ENCODE measurements at regions not wholly inside any gene's neighbourhood (a gene's known extent, or its start where the extent isn't known, plus 50 kb on each side); places are given as distances from the start of the nearest gene placed in this dataset.

- no peak overlapping the region for H3K27ac ChIP-seq
- TF ChIP-seq, protein P1, sequence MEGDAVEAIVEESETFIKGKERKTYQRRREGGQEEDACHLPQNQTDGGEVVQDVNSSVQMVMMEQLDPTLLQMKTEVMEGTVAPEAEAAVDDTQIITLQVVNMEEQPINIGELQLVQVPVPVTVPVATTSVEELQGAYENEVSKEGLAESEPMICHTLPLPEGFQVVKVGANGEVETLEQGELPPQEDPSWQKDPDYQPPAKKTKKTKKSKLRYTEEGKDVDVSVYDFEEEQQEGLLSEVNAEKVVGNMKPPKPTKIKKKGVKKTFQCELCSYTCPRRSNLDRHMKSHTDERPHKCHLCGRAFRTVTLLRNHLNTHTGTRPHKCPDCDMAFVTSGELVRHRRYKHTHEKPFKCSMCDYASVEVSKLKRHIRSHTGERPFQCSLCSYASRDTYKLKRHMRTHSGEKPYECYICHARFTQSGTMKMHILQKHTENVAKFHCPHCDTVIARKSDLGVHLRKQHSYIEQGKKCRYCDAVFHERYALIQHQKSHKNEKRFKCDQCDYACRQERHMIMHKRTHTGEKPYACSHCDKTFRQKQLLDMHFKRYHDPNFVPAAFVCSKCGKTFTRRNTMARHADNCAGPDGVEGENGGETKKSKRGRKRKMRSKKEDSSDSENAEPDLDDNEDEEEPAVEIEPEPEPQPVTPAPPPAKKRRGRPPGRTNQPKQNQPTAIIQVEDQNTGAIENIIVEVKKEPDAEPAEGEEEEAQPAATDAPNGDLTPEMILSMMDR (conservative IDR thresholded peaks at IDR 0.05), result no peak
Measured at GRCh38 chrX:43087830-43088229, 309.9 kb upstream of the PPP1R2C start.

DNA sequence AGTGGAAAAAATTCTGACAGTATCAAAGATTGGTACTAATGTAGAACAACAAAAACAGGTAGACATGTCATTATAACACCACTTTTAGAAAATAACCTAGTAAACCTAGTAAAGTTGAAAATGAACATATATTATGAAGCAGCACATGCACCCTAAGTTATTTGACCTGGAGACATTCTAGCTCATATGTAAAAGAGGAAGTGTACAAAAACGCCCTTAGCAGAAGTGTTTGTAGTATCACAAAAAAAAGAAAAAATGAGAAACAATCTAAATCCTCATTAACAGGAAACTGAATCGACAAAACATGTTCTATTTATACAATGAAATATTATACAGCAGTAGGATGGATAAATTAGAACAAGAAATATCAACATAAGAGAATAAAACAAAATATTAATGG, 318.9 kb upstream of the PPP1R2C start:
- no peak overlapping the region for H3K27ac ChIP-seq
- TF ChIP-seq, protein P1 (conservative IDR thresholded peaks at IDR 0.05), result no peak

DNA sequence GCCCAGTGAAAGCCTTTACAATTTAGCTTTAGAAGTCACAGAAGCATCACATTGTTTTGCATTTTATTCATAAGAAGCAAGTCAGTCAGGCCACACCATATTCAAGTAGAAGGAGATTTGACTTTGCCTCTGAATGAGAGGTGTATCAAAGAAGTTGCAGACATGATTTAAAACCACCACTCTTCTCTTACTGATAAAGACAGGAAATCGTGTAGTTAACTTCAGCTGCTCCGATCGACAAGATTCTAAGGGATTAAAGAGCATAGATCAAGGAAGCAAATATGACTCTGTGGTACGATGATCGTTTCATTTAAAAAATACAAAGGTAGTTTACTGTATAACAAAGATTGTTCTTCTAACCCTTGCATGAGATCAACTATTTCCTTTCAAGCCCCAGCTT, 328.0 kb upstream of the PPP1R2C start:
- H3K27ac ChIP-seq, result no peak overlapping the region

DNA sequence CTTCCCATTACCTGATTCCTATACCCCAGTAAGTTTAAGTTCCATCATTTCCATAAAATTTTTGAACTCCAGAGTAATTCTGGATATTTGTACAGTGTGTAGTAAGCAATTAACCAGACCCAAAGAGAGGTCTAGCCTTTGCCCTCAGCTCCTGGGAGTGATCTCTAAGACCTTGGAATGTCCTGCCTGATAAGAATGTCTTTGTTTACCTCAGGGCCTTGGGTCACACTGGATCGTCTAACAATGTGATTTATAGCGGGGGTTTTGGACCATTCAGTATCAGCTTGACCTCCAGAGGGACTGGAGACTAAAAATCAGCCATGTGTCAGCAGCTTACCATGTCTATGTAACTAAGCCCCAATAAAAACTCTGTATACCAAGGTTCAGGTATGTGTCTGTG, 330.9 kb upstream of the PPP1R2C start:
- TF ChIP-seq, protein P1 (conservative IDR thresholded peaks at IDR 0.05), result no peak
- H3K27ac ChIP-seq, result no peak overlapping the region

More for the DNA sequence above, 328.0 kb upstream of the PPP1R2C start:
- TF ChIP-seq, protein P1 (conservative IDR thresholded peaks at IDR 0.05), result no peak

GRCh38 chrX:43121637-43122036, 343.7 kb upstream of the PPP1R2C start:
- TF ChIP-seq, protein P1 (conservative IDR thresholded peaks at IDR 0.05), result no peak
- H3K27ac ChIP-seq, result no peak overlapping the region

DNA sequence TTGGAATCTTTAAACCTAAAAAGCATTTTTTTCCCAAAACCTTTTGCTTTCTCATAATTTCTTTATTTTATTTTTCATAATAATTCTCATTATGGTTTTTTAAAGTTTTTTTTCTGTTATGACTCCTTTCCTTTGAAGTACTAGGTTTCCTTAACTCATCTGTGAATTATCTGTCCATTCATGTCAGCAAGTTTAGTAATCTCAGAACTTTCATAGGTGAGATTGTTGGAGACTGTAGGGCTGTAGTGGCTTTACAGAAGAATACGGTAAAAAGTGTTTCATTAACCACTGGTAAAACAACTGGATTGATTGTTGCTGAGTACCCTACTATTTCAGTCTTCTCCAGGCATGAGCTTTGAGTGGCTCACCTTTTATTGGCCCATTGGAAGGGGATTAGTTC, 361.7 kb upstream of the PPP1R2C start:
- TF ChIP-seq, protein P1 (conservative IDR thresholded peaks at IDR 0.05), result no peak

DNA sequence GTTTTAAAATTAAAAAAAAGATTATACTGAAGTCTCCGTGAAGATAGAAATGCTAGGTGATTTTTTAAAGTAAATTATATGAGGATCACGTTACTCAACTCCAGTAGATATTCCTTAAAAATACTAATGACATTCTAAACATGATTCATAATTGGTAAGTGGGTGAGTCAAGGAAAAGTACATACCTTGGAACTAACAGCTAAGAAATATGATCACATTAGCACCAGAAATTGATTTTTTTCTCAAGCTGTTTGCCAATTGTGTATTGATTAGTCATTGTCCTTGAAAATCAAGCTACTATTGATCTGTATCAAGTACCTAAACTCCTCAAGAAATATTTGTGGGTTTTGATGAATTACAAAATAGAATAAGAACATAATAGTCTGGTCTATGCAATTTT, 362.6 kb upstream of the PPP1R2C start:
- H3K27ac ChIP-seq, result no peak overlapping the region
- TF ChIP-seq, protein P1 (conservative IDR thresholded peaks at IDR 0.05), result no peak

More for the DNA sequence above, 361.7 kb upstream of the PPP1R2C start:
- no peak overlapping the region for H3K27ac ChIP-seq

DNA sequence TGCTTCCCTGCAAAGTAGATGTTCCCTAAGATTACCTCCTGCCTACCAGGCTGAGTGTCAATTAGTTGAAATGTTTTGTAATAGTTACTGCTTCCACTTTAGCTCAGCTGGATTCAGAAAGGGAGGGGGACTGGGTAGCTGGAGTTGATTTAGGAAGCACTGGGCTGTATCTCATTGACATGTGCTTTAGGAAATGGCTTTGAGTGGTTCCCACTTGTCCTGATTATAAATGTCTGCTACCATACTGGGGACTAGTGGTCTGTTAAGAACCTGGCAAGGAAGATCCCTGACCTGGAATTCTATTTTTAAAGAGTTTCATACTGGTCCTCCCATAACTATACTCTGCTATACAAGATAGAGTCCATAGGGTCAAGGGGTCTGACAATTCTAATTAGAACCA, 363.9 kb upstream of the PPP1R2C start:
- TF ChIP-seq, protein P1 (conservative IDR thresholded peaks at IDR 0.05), result no peak
- H3K27ac ChIP-seq, result no peak overlapping the region
